Activated T-helper 1 cell treated with anti-CD3 and anti-CD28 coated beads, Interleukin-12 subunit alpha, Interleukin-12 subunit beta, Interleukin-2, Interleukin-4 antibody, amounts not matched to agents 30 ng/mL and 10 ng/mL and 1 ng/mL, durations not matched to agents 14 hours and 24 hours and 36 hours (primary cell): ENCODE measurements at regions not wholly inside any gene's neighbourhood (a gene's known extent, or its start where the extent isn't known, plus 50 kb on each side); places are given as distances from the start of the nearest gene placed in this dataset.

ENCODE experiments used
- DNase-seq: peaks from one replicate; pipeline ENCODE4 v3.0.0; 2021; ENCODE audit warnings: low spot score
- H3K27ac Mint-ChIP-seq: one replicate; pipeline ENCODE4 v1.8.0; 2021; ENCODE audit warnings: mild to moderate bottlenecking, mixed read lengths
- H3K27me3 Mint-ChIP-seq: one replicate; pipeline ENCODE4 v1.8.0; 2022; ENCODE audit warnings: mild to moderate bottlenecking, moderate library complexity, mixed read lengths; ENCODE audit not compliant: insufficient read depth
- H3K36me3 Mint-ChIP-seq: one replicate; pipeline ENCODE4 v1.8.0; 2021; ENCODE audit warnings: low read depth, mixed read lengths
- H3K4me1 Mint-ChIP-seq: one replicate; pipeline ENCODE4 v1.8.0; 2021; ENCODE audit warnings: low read depth, mixed read lengths
- H3K4me3 Mint-ChIP-seq: one replicate; pipeline ENCODE4 v1.8.0; 2021; ENCODE audit warnings: mild to moderate bottlenecking, moderate library complexity, mixed read lengths
- H3K9me3 Mint-ChIP-seq: one replicate; pipeline ENCODE4 v1.8.0; 2021; ENCODE audit warnings: mixed read lengths
- intact Hi-C: fragments of 100-400 bp; cut with micrococcal nuclease; formaldehyde crosslinking; loops from one replicate; pipeline ENCODE4 v1.15.1; 2024

DNA sequence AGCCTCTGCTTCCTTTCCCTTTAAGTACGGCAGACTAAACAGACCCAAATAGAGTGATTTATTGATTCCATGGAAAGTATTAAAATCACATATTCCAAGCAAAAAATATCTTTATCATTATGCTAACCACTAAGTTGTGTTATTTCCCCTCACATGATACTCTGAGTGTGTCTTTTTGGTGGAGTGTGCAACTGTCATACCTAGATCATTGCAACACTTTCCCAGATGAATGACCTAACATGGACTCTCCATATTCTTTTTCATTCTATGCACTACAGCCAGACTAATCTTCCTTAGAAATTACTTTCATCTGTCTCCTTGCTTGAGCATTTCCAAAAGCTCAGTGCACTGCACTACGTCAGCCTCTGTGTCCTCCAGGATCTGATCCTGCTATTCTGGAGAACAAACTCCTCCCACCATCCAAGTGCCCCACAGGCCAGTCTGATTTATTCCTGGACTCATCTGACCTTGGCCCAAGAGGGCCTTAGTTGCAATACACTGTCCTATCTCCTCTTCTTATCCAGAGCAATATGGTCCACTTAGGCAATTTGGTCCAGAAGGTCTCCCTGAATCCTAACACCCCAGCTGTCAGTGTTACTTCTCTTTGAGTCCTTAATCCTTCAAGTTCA lies 263.3 kb upstream of the KLF6 start:
- Mint-ChIP-seq H3K36me3 (no peaks in the 10 kb centered on the region), H3K4me1 (no peaks in the 10 kb centered on the region), H3K4me3 (no peak overlapping the region), H3K9me3 (peaks cover 2% of the 10 kb centered on the region), H3K27me3 (peaks cover 2% of the 10 kb centered on the region), H3K27ac (peak overlapping the region; percentile 24)
- no peak for DNase-seq
- intact Hi-C loops, result no loop called here

DNA sequence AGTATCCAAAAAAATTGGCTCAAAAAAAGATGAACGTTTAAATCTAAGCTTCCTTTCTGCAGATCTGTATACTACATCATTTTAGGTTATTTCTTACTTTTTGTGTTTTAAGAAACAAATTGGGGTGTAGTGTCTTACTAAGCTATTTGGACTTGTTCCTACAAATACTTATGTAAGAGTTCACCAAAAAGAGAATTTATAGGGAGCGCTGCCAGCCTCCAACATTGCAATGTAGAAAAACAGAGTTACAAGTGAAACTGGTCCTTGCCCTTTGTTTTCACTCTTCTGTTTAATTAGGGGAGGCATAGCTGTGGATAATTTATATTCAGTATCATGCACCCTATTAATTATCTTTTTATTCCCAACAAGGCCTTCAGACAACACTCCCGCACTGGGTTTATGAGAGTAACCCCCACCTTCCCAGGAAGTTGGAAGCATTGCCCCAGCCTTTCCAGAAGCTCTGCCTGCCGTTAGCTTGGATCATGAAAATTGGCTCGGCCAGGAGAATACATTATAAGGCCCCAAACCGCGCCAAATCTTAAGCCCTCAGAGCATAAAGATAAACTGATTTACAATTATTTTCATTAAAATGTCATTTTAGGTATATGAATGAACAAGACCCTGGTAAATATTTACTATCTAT lies 261.8 kb upstream of the KLF6 start:
- H3K9me3 Mint-ChIP-seq, result peaks cover 16% of the 10 kb centered on the region
- H3K36me3 Mint-ChIP-seq, result peaks cover 9% of the 10 kb centered on the region
- H3K27ac Mint-ChIP-seq, result no peak overlapping the region
- DNase-seq, result no peak
- H3K4me1 Mint-ChIP-seq, result no peaks in the 10 kb centered on the region
- intact Hi-C loops, result no loop called here
- H3K4me3 Mint-ChIP-seq, result no peak overlapping the region
- H3K27me3 Mint-ChIP-seq, result peaks cover 5% of the 10 kb centered on the region

DNA sequence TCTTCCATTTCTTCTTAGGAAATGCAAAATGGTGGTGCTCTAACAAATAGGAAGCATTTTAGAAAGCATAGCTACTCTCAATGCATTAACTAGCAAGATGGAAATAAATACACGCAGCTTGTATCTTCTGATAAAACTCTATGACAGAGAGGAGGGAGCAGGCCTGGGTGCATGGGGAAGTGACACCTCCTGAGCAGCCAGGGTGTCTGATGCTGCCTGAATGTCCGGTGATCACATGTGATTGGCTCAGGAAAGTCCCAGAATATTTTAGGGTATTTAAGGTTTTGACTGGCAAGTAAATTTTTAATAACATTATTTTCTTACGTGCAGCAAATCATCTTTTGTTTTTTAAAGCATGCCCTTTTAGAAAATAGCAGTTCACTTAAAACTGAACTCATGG lies 261.0 kb upstream of the KLF6 start:
- Mint-ChIP-seq H3K36me3 (peaks cover 13% of the 10 kb centered on the region), H3K9me3 (peaks cover 22% of the 10 kb centered on the region), H3K27me3 (peaks cover 5% of the 10 kb centered on the region), H3K27ac (no peak overlapping the region), H3K4me3 (no peak overlapping the region), H3K4me1 (no peaks in the 10 kb centered on the region)
- intact Hi-C loops, result no loop called here
- DNase-seq, result no peak

GRCh38 chr10:4043897-4044665 lies 259.1 kb upstream of the KLF6 start:
- H3K4me1 Mint-ChIP-seq, result no peaks in the 10 kb centered on the region
- no peak overlapping the region for H3K27ac Mint-ChIP-seq
- H3K27me3 Mint-ChIP-seq, result peaks cover 3% of the 10 kb centered on the region
- peaks cover 16% of the 10 kb centered on the region for H3K36me3 Mint-ChIP-seq
- no peak for DNase-seq
- intact Hi-C loops, result no loop called here
- no peak overlapping the region for H3K4me3 Mint-ChIP-seq
- peaks cover 29% of the 10 kb centered on the region for H3K9me3 Mint-ChIP-seq

GRCh38 chr10:4041635-4042034 lies 256.6 kb upstream of the KLF6 start:
- intact Hi-C loops, result no loop called here
- no peak overlapping the region for H3K27ac Mint-ChIP-seq
- H3K4me3 Mint-ChIP-seq, result no peak overlapping the region
- no peaks in the 10 kb centered on the region for H3K4me1 Mint-ChIP-seq
- H3K36me3 Mint-ChIP-seq, result peaks cover 16% of the 10 kb centered on the region
- H3K9me3 Mint-ChIP-seq, result peaks cover 29% of the 10 kb centered on the region
- H3K27me3 Mint-ChIP-seq, result peaks cover 3% of the 10 kb centered on the region
- DNase-seq, result no peak

DNA sequence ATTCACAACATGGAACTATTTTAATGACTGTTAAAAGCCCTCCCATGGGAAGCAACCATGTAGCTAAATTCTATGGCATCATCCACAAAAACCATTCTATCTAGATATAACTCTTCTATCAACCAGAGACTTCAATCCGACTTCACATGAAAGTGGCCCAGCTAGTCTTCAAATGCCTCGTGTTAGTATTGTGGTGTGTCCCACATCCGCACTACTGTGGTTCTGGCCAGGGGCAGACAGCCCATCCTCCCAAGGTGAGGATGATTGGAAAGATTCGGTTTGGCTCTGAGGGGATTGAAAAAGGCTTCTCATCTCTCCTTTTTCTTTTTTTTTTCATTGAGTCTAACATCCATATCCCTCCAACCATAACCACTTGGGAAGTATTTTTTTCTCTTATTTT lies 253.0 kb upstream of the KLF6 start:
- Mint-ChIP-seq H3K27ac (no peak overlapping the region), H3K27me3 (peaks cover 3% of the 10 kb centered on the region), H3K9me3 (peaks cover 24% of the 10 kb centered on the region), H3K4me1 (peaks cover 27% of the 10 kb centered on the region), H3K4me3 (no peak overlapping the region), H3K36me3 (peaks cover 16% of the 10 kb centered on the region)
- intact Hi-C loops, result loop anchor here (10.0 kb wide), 2 partner anchors 813 to 943 kb away; no protein-coding TSS in a partner anchor
- DNase-seq, result no peak

DNA sequence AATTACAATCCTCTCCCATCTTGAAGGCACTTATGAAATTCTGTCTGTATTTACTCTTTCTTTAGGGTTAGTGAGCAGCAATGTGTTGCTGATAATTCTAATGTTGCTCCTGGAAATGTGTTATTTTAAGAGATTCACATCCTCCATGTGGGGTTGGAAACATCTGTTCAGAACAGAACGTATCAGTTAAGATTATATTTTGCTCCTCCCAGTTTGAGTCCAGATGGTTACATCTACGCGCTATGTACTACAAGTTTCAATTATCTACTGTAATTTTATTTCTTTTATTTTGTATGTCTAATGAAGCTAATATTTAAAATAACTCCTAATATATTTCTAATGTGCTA lies 250.6 kb upstream of the KLF6 start:
- Mint-ChIP-seq H3K9me3 (peaks cover 2% of the 10 kb centered on the region), H3K36me3 (peaks cover 2% of the 10 kb centered on the region), H3K4me1 (peaks cover 36% of the 10 kb centered on the region), H3K27ac (peak overlapping the region; percentile 66), H3K27me3 (no peaks in the 10 kb centered on the region), H3K4me3 (peak overlapping the region; percentile 61)
- intact Hi-C loops, result loop anchor here (10.0 kb wide), 2 partner anchors 811 to 941 kb away; no protein-coding TSS in a partner anchor
- no peak for DNase-seq

GRCh38 chr10:4034907-4035598 lies 250.0 kb upstream of the KLF6 start:
- peak overlapping the region; percentile 61 for H3K4me3 Mint-ChIP-seq
- no peaks in the 10 kb centered on the region for H3K27me3 Mint-ChIP-seq
- peak; percentile 11 for DNase-seq
- H3K4me1 Mint-ChIP-seq, result peaks cover 36% of the 10 kb centered on the region
- peak overlapping the region; percentile 66 for H3K27ac Mint-ChIP-seq
- intact Hi-C loops, result loop anchor here (10.0 kb wide), 2 partner anchors 810 to 940 kb away; no protein-coding TSS in a partner anchor
- H3K9me3 Mint-ChIP-seq, result no peaks in the 10 kb centered on the region
- H3K36me3 Mint-ChIP-seq, result no peaks in the 10 kb centered on the region

DNA sequence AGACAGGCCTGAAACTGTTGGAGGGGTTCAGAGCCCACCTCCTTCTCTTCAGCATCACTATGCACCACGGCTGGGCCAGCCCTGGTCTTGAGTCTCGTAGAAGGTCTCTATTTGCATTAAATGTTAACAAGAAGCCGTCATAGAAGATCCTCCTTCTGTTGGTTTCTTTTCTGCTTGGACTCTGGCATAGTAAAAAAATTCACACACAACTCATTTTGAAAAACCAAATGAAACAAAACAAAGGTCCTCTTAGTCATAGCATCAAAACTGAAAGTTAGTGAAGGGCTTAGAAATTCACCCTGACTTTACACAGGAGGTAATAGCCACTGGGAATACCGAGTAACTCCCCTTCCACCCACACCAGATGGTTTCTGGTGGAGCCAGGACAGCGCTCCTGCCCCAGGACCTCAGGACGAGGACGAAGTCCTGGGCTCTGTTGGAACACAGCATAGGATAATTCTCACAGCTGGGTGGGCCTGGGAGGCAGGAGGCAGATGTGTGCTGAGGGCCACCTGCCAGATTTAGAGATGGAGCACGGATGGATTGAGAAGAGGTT lies 248.4 kb upstream of the KLF6 start:
- H3K9me3 Mint-ChIP-seq, result no peaks in the 10 kb centered on the region
- intact Hi-C loops, result loop anchor here (1.0 to 10.0 kb wide), 16 partner anchors 21 to 939 kb away; no protein-coding TSS in a partner anchor
- peak overlapping the region; percentile 66 for H3K27ac Mint-ChIP-seq
- H3K4me1 Mint-ChIP-seq, result peaks cover 36% of the 10 kb centered on the region
- peak overlapping the region; percentile 61 for H3K4me3 Mint-ChIP-seq
- no peaks in the 10 kb centered on the region for H3K27me3 Mint-ChIP-seq
- H3K36me3 Mint-ChIP-seq, result no peaks in the 10 kb centered on the region
- DNase-seq, result peak; percentile 14

DNA sequence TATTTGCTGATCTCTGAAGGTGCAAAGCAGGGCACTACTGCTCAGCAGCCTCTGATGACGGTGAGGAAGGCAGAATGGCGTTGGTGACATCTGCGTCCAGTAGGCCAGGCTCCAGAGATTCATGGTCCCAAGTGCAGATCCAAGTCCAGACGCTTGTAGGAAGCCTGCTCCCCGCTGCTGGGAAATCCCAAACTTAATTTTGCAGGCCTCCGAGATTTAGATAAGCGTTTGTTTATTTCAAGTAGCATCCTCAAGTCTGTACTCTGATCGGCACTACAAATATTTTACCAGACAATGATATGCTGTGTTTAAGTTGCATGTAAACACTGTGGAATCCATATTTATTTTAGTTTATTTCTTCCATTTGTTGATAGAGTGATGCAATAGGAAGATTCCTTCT lies 244.9 kb upstream of the KLF6 start:
- no peak overlapping the region for H3K4me3 Mint-ChIP-seq
- H3K27ac Mint-ChIP-seq, result no peak overlapping the region
- peaks cover 40% of the 10 kb centered on the region for H3K4me1 Mint-ChIP-seq
- no peaks in the 10 kb centered on the region for H3K9me3 Mint-ChIP-seq
- DNase-seq, result no peak
- intact Hi-C loops, result loop anchor here (10.0 kb wide), 2 partner anchors 805 to 935 kb away; no protein-coding TSS in a partner anchor
- no peaks in the 10 kb centered on the region for H3K36me3 Mint-ChIP-seq
- no peaks in the 10 kb centered on the region for H3K27me3 Mint-ChIP-seq

GRCh38 chr10:4028854-4029583 lies 244.0 kb upstream of the KLF6 start:
- Mint-ChIP-seq H3K36me3 (no peaks in the 10 kb centered on the region), H3K27ac (no peak overlapping the region), H3K27me3 (no peaks in the 10 kb centered on the region), H3K4me1 (peaks cover 33% of the 10 kb centered on the region), H3K9me3 (no peaks in the 10 kb centered on the region), H3K4me3 (no peak overlapping the region)
- no peak for DNase-seq
- intact Hi-C loops, result no loop called here

DNA sequence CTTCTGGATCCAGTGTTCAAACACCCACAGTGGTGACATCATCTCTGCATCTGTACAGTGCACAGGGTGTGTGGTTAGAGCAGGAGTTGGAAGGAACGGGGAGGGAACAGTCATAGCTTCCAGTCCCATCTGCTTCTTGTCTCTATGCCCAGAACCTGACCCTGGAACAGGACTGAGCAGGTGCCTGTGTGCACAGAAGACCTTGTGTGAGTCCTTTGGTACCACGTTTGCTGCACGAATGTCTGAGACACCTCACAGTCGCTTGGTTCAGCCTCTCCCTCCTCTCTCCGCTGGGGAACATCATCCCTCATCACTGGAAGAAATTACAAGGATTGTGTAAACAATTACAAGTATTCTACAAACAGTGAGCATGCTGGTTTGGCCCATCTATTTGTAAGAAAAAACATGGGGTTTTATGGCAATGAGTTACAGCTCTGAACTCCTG lies 243.0 kb upstream of the KLF6 start:
- intact Hi-C loops, result no loop called here
- Mint-ChIP-seq H3K27me3 (no peaks in the 10 kb centered on the region), H3K36me3 (no peaks in the 10 kb centered on the region), H3K9me3 (no peaks in the 10 kb centered on the region), H3K4me1 (peaks cover 23% of the 10 kb centered on the region), H3K27ac (no peak overlapping the region), H3K4me3 (no peak overlapping the region)
- DNase-seq, result no peak
